ENCODE measurements at regions not wholly inside any gene's neighbourhood (a gene's known extent, or its start where the extent isn't known, plus 50 kb on each side); places are given as distances from the start of the nearest gene placed in this dataset.

DNA sequence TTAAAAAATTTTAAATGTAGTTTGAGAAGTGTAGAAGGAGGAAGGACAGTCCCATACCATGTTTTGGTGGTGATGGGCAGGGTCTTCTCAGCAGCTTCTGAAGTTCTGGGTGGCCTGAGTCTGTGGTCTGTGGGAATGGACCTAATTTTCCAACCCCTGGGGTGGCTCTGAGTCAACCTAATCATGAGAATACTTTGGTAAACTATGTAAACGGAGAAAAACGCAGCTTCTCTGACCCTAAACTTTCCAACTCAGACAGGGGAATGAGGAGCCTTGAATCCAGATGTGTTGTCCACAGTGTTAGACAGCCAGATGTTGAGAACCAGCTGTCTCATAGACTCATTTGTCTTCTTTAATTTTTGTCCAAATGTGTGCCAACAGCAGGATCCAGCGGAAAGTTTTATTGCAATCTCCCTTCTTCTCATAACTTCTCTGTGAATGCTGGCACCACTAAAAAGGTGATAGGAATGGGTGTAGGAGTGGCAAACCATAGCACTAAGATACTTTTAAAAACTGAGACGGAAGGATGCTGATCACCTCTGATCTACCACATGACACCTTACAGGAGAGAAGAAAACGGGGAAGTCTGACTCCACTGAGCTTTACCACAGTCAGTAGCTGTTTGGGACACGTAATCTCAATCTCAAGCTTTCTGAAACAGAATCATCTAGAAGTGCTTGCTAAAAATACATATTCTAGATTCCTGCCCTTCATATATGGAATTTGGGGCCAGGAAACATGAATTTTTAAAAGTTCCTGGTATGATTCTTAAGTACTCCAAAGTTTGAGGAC lies 90.5 kb upstream of the PHYHIPL start:
- no peak for TF ChIP-seq CTCF (IDR thresholded peaks at IDR 0.05; ENCODE audit: low read depth, low read length)
- H3K4me3 ChIP-seq (ENCODE audit: low read depth, low read length): no peak overlapping the region

- no peak for TF ChIP-seq CTCF (IDR thresholded peaks at IDR 0.05; ENCODE audit: low read depth, low read length)
- H3K4me3 ChIP-seq (ENCODE audit: low read depth, low read length): no peak overlapping the region
Measured at GRCh38 chr10:59087486-59087885, 89.0 kb upstream of the PHYHIPL start.

DNA sequence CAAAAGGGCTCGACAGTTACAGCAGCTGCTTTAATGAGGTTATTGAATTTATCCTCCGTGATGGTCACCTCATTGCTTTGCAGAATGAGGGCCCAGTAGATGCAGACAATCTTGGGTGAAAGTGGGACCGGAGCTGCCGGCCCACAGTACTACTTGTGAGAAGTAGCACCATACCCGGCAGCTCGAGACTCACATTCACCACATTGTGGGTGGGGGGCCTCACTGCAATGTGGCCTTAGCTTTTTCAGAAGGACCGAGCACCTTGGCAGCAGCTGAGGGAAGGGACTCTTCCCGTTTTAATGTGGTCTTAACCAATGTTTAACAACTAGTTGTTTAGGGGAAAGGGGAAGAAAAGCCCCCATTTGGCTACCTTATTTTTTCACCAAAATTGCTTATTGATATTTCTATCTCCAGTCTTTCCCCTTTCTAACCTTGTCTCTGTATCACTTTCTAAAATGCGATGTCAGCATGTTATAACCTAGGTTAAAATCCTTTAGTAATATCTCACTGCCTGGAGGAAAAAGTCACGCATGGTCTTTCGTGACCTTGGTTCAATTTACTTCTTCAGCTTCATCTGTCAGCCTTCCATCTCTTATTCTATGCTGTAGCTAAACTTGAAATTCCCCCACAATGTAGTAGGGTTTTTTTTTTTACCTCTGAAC lies 87.4 kb upstream of the PHYHIPL start:
- no peak for TF ChIP-seq CTCF (IDR thresholded peaks at IDR 0.05; ENCODE audit: low read depth, low read length)
- H3K4me3 ChIP-seq (ENCODE audit: low read depth, low read length): no peak overlapping the region

DNA sequence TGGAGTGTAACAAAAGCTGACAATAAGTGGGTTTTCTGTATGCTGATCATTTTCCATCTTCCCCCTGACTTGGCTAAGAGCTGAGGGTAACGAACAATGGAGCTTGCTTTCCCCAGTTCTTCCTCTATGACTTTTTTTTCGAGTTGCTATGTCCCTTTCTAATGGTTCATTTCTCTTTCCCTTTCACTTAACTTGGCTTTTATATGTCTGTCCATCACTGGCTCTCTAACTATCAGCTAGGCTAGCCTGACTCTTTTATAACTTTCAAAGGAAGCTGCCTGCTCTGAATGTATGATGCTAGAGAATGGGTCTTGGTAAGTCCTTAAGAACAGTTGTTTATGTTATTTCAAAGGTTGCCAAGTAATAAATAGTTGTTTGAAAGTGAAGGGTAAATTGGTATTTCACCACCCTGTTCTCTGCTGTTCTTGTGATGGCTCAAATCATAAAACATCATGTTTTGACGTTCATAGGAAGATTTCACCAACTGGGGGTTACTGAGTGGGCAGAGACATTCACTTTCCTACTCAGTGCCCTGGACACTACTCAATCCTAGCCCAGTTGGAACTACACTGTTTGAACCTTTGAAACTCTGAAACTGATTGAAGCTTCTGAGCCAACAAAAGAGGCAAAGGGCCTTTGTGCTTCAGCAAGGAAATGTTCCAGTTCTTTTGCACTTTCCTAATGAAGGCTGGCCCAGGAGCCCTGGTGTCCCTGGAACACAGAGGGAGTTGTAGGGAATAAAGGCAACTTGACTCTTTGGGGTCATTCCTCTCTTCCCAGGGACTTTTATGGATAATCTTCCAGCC lies 85.4 kb upstream of the PHYHIPL start:
- no peak for TF ChIP-seq CTCF (IDR thresholded peaks at IDR 0.05; ENCODE audit: low read depth, low read length)
- H3K4me3 ChIP-seq (ENCODE audit: low read depth, low read length): no peak overlapping the region

DNA sequence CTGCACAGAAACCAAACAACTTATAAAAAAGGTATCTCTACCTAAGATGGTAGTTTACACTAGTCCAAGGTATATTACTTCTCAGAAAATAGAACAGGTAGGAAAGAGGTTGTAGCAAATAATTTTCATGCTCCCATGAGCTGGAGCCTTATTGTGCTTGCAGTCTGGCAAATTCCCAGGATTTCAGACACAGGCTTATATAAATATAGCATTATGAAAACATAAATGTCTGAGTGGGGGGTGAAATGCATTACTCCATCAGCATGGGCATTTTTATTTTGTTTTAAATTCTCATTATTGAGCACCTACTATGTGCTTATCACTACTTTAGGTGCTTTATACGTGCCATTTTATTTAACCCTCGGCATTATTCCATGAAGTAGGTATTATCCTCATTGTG lies 83.0 kb upstream of the PHYHIPL start:
- TF ChIP-seq CTCF (IDR thresholded peaks at IDR 0.05; ENCODE audit: low read depth, low read length): no peak
- no peak overlapping the region for H3K4me3 ChIP-seq (ENCODE audit: low read depth, low read length)

DNA sequence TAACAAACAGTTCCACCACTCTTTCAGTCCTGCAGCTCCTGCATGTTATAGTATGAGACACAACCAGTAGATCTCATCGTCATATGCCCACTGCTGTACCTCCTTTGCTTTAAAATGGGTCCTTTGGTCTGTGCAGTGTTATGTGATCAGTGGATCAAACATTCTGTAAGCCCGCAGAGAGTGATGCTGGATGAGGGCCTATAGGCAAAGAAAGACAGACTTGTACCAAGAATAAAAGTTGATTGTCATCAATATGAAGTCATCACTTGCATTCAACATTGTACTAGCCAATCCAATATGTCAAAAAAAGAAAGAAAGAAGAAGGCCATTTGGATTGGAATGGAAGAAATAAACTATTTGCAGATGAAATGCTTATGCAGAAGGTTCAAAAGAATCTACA lies 79.8 kb upstream of the PHYHIPL start:
- no peak overlapping the region for H3K4me3 ChIP-seq (ENCODE audit: low read depth, low read length)
- TF ChIP-seq CTCF (IDR thresholded peaks at IDR 0.05; ENCODE audit: low read depth, low read length): no peak

Data from WI38 (cell line).